ENCODE measurements at regions not wholly inside any gene's neighbourhood (a gene's known extent, or its start where the extent isn't known, plus 50 kb on each side); places are given as distances from the start of the nearest gene placed in this dataset.

DNA sequence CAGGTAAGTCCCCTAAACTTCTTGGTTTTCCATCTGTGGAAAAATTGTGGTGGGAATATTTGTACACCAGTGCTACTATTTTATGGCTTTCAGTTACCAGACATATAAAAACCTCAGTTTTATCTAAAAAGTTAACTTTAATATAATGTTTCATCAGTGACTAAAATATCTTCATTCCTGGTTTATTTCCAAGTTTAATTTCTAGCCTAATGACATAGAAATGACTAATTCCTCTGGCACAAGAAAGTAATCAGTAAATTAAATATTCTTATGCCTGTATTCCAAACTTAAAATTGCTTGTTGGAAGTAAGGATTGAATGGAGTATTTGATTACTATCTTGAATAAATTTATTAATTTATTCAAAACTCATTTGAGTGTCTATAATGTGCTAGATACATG, 757.0 kb downstream of the CDH11 start:
- H3K9ac ChIP-seq (ENCODE audit: low read length), result no peak overlapping the region
- H3K27me3 ChIP-seq (ENCODE audit: insufficient read depth, low read depth, low read length), result no peaks in the 10 kb centered on the region
- no peak overlapping the region for H3K4me2 ChIP-seq (ENCODE audit: low read length)
- TF ChIP-seq MXI1 (conservative IDR thresholded peaks at IDR 0.05; ENCODE audit: poor library complexity, severe bottlenecking) (no peak), TAF1 (IDR thresholded peaks at IDR 0.05; ENCODE audit: low read depth) (no peak)
- no peaks in the 10 kb centered on the region for H3K9me2 ChIP-seq (ENCODE audit: insufficient read depth, low read length)
- H3K9me3 ChIP-seq (ENCODE audit: low read length), result no peaks in the 10 kb centered on the region
- H4K20me1 ChIP-seq (ENCODE audit: insufficient read depth), result no peaks in the 10 kb centered on the region
- H3F3A ChIP-seq (ENCODE audit: insufficient read depth, low read length, poor library complexity, severe bottlenecking), result no peaks in the 10 kb centered on the region
- H3K4me3 ChIP-seq (ENCODE audit: low read length), result no peak overlapping the region
- no peak overlapping the region for H2AFZ ChIP-seq (ENCODE audit: low read depth, low read length)
- no peaks in the 10 kb centered on the region for H3K79me2 ChIP-seq (replicated peaks; ENCODE audit: insufficient read depth, low read length)
- no peaks in the 10 kb centered on the region for H3K36me3 ChIP-seq (ENCODE audit: insufficient read depth, low read length)
- no peak overlapping the region for H3K27ac ChIP-seq (ENCODE audit: low read length)

DNA sequence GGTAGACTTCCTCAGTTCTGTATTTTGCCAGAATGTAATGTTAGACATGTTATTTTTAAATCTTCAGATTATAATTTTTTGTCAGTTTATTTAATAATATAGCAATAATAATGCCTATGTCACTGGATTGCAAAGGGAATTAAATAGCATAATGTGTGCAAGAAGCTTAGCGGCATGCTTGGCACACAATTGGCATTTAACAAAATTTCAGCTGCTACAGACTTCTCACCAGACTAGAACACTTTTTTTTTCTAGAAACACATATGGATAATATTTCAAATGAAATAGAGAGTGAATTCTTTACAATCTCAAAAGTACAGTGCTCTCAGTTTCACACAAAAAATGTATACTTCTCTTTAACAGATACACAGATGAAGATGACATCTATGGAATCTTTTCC, 757.4 kb downstream of the CDH11 start:
- no peaks in the 10 kb centered on the region for H3K79me2 ChIP-seq (replicated peaks; ENCODE audit: insufficient read depth, low read length)
- H3K27ac ChIP-seq (ENCODE audit: low read length), result no peak overlapping the region
- TF ChIP-seq TAF1 (IDR thresholded peaks at IDR 0.05; ENCODE audit: low read depth), result no peak
- no peak for TF ChIP-seq EZH2 (IDR thresholded peaks at IDR 0.05; ENCODE audit: borderline replicate concordance, insufficient read depth, low read length, poor library complexity, severe bottlenecking)
- no peak for TF ChIP-seq MXI1 (conservative IDR thresholded peaks at IDR 0.05; ENCODE audit: poor library complexity, severe bottlenecking)
- no peak for TF ChIP-seq SMC3 (conservative IDR thresholded peaks at IDR 0.05; ENCODE audit: poor library complexity)
- TF ChIP-seq, protein P1, sequence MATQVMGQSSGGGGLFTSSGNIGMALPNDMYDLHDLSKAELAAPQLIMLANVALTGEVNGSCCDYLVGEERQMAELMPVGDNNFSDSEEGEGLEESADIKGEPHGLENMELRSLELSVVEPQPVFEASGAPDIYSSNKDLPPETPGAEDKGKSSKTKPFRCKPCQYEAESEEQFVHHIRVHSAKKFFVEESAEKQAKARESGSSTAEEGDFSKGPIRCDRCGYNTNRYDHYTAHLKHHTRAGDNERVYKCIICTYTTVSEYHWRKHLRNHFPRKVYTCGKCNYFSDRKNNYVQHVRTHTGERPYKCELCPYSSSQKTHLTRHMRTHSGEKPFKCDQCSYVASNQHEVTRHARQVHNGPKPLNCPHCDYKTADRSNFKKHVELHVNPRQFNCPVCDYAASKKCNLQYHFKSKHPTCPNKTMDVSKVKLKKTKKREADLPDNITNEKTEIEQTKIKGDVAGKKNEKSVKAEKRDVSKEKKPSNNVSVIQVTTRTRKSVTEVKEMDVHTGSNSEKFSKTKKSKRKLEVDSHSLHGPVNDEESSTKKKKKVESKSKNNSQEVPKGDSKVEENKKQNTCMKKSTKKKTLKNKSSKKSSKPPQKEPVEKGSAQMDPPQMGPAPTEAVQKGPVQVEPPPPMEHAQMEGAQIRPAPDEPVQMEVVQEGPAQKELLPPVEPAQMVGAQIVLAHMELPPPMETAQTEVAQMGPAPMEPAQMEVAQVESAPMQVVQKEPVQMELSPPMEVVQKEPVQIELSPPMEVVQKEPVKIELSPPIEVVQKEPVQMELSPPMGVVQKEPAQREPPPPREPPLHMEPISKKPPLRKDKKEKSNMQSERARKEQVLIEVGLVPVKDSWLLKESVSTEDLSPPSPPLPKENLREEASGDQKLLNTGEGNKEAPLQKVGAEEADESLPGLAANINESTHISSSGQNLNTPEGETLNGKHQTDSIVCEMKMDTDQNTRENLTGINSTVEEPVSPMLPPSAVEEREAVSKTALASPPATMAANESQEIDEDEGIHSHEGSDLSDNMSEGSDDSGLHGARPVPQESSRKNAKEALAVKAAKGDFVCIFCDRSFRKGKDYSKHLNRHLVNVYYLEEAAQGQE (IDR thresholded peaks at IDR 0.05; ENCODE audit: borderline replicate concordance), result no peak
- TF ChIP-seq, protein P2, sequence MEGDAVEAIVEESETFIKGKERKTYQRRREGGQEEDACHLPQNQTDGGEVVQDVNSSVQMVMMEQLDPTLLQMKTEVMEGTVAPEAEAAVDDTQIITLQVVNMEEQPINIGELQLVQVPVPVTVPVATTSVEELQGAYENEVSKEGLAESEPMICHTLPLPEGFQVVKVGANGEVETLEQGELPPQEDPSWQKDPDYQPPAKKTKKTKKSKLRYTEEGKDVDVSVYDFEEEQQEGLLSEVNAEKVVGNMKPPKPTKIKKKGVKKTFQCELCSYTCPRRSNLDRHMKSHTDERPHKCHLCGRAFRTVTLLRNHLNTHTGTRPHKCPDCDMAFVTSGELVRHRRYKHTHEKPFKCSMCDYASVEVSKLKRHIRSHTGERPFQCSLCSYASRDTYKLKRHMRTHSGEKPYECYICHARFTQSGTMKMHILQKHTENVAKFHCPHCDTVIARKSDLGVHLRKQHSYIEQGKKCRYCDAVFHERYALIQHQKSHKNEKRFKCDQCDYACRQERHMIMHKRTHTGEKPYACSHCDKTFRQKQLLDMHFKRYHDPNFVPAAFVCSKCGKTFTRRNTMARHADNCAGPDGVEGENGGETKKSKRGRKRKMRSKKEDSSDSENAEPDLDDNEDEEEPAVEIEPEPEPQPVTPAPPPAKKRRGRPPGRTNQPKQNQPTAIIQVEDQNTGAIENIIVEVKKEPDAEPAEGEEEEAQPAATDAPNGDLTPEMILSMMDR (IDR thresholded peaks at IDR 0.05; ENCODE audit: poor library complexity, severe bottlenecking), result no peak
- no peak for TF ChIP-seq POLR2AphosphoS5 (IDR thresholded peaks at IDR 0.05)
- TF ChIP-seq RAD21 (conservative IDR thresholded peaks at IDR 0.05), result no peak
- TF ChIP-seq EP300 (conservative IDR thresholded peaks at IDR 0.05; ENCODE audit: poor library complexity, severe bottlenecking), result no peak

DNA sequence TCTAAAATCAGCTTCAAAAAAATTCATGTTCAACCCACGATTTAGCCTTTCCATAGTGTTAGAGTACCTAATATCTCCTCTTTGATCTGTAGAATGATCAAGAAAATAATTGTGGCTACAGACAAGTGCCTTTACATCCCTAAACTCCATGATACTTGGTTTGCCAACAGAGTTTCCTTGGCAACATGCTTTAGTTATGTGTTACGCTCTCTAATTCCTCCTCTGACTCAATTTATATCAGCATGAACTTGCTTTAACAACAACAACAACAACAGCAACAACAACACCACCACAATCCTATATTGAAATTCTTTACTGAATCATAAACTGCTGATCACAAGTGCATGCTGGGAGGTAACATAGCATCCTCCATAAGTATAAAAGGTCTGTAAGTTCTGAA, 757.8 kb downstream of the CDH11 start:
- H3K9ac ChIP-seq (ENCODE audit: low read length), result no peak overlapping the region
- H3K36me3 ChIP-seq (ENCODE audit: insufficient read depth, low read length), result no peaks in the 10 kb centered on the region
- H3K4me3 ChIP-seq (ENCODE audit: low read length), result no peak overlapping the region
- no peak overlapping the region for H3K4me2 ChIP-seq (ENCODE audit: low read length)
- H3K27ac ChIP-seq (ENCODE audit: low read length), result no peak overlapping the region
- no peaks in the 10 kb centered on the region for H3F3A ChIP-seq (ENCODE audit: insufficient read depth, low read length, poor library complexity, severe bottlenecking)
- TF ChIP-seq TAF1 (IDR thresholded peaks at IDR 0.05; ENCODE audit: low read depth) (no peak), POLR2AphosphoS5 (IDR thresholded peaks at IDR 0.05) (no peak), SMC3 (conservative IDR thresholded peaks at IDR 0.05; ENCODE audit: poor library complexity) (no peak), EP300 (conservative IDR thresholded peaks at IDR 0.05; ENCODE audit: poor library complexity, severe bottlenecking) (no peak), MXI1 (conservative IDR thresholded peaks at IDR 0.05; ENCODE audit: poor library complexity, severe bottlenecking) (no peak), RAD21 (conservative IDR thresholded peaks at IDR 0.05) (no peak), EZH2 (IDR thresholded peaks at IDR 0.05; ENCODE audit: borderline replicate concordance, insufficient read depth, low read length, poor library complexity, severe bottlenecking) (no peak)
- TF ChIP-seq, protein P2 (IDR thresholded peaks at IDR 0.05; ENCODE audit: poor library complexity, severe bottlenecking), result no peak
- TF ChIP-seq, protein P1 (IDR thresholded peaks at IDR 0.05; ENCODE audit: borderline replicate concordance), result no peak
- H3K27me3 ChIP-seq (ENCODE audit: insufficient read depth, low read depth, low read length), result no peaks in the 10 kb centered on the region
- H4K20me1 ChIP-seq (ENCODE audit: insufficient read depth), result no peaks in the 10 kb centered on the region
- H2AFZ ChIP-seq (ENCODE audit: low read depth, low read length), result no peak overlapping the region
- H3K9me3 ChIP-seq (ENCODE audit: low read length), result no peaks in the 10 kb centered on the region
- H3K79me2 ChIP-seq (replicated peaks; ENCODE audit: insufficient read depth, low read length), result no peaks in the 10 kb centered on the region
- no peaks in the 10 kb centered on the region for H3K9me2 ChIP-seq (ENCODE audit: insufficient read depth, low read length)

More for the DNA sequence above, 757.4 kb downstream of the CDH11 start:
- Histone ChIP-seq H3K9me2 (ENCODE audit: insufficient read depth, low read length) (no peaks in the 10 kb centered on the region), H3F3A (ENCODE audit: insufficient read depth, low read length, poor library complexity, severe bottlenecking) (no peaks in the 10 kb centered on the region), H3K27me3 (ENCODE audit: insufficient read depth, low read depth, low read length) (no peaks in the 10 kb centered on the region), H4K20me1 (ENCODE audit: insufficient read depth) (no peaks in the 10 kb centered on the region), H3K9me3 (ENCODE audit: low read length) (no peaks in the 10 kb centered on the region), H3K36me3 (ENCODE audit: insufficient read depth, low read length) (no peaks in the 10 kb centered on the region), H3K4me3 (ENCODE audit: low read length) (no peak overlapping the region), H2AFZ (ENCODE audit: low read depth, low read length) (no peak overlapping the region), H3K4me2 (ENCODE audit: low read length) (no peak overlapping the region), H3K9ac (ENCODE audit: low read length) (no peak overlapping the region)
